NCI-H2227 (cell line): ENCODE measurements at regions not wholly inside any gene's neighbourhood (a gene's known extent, or its start where the extent isn't known, plus 50 kb on each side); places are given as distances from the start of the nearest gene placed in this dataset.

Experiments
- DNase-seq: peaks from one replicate; lab custom pipeline; 2025; ENCODE audit not compliant: unreplicated experiment; lab: John Stamatoyannopoulos, UW

DNA sequence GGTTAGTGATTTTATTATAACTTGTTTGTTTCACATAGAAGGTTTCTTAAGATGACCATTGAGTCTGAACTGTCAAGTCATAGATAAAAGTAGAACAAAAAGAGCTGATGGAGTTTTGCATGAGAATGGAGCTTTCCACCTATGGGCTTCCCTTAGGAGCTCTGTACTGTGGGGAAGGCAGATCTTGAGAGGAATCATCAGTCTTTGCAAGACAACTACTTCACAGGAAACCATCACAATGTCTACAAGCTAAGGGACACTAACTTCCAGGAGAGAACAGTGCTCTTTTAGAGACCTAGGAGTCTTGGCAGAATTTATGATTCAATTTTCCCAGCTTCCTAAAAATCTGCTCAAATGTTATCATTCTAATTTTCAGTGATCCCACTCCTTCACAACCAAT, 78.2 kb downstream of the FBXO5 start:
- DNase-seq = no peak

DNA sequence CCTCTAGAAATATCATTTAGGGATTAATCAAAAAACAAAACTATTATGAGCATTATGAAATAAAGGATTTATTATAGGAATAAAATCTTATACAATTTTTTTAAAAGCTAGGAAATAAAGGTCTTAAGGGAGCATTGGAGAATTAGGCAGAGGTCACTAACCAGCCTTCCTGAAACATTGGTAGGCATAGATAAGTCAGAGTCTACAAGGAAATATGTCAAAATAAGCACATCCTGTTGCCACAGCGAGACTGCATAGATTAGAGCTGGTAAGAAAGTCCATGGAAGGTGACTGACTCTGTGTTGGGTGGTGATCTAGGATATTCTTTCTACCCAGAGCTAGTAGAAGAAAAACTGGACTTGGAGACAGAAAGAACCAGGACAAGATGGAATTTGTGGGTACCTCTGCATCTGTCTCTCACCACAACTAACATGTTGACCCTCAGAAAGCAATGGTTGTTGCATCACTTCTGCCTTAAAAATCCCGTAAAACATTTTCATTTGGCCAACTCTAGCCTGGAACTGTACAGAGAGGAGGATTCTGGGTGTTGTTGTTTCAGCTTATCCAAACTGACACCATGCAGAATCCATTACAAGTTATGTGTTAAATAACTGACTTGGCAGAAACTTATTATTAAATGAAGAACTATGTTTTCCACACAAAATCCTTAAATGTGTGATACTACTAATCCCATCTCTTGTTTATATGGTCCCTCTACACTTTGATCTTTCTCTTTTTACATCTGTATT, 77.1 kb downstream of the FBXO5 start:
- no peak for DNase-seq

DNA sequence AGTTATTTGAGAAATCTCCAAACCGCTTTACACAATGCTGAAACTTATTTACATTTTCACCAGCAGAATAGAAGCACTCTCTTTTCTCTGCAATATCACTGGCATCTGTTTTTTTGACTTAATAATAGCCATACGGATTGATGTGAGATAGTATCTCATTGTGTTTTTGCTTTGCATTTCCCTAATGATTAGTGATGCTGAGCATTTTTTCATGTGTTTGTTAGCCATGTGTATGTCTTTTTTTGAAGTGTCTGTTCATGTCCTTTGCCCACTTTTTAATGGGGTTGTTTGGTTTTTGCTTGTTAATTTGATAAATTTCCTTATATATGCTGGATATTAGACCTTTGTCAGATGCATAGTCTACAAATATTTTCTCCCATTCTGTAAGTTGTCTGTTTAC, 73.6 kb downstream of the FBXO5 start:
- DNase-seq = no peak

DNA sequence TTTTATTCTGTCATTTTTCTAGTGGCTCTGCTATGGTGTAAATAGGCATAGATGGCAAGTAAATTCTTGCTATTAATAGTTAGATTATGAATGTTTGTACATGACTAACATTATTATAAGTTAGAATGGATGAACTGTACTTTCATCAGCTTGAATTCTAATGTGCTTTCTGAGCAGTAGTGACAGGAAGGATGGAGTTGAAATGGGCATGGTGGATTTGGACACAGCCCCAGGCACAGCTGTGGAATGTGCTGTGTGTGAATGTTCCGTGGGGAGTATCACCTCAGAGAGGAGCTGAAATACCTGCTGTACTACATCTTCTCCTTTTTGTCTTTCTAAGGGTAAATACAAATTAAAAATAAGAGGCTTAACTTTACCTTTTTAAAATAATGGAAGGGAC, 66.8 kb downstream of the FBXO5 start:
- DNase-seq = no peak

DNA sequence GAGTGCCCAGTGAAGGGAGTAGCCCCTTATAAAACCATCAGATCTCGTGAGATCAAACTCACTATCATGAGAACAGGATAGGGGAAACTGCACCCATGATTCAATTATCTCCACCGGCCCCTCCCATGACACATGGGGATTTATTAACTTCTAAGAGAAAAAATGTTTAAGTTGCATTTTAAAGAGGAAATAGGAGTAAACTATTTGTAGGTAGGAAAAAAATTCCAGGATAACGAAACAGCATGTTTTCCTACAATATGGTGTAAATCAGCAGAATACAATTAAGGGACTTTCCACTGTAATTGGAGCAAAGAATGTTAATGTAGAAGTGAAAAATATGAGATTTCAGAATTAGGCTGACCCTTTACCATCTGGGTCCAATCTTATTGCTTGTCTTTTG, 63.9 kb downstream of the FBXO5 start:
- no peak for DNase-seq

DNA sequence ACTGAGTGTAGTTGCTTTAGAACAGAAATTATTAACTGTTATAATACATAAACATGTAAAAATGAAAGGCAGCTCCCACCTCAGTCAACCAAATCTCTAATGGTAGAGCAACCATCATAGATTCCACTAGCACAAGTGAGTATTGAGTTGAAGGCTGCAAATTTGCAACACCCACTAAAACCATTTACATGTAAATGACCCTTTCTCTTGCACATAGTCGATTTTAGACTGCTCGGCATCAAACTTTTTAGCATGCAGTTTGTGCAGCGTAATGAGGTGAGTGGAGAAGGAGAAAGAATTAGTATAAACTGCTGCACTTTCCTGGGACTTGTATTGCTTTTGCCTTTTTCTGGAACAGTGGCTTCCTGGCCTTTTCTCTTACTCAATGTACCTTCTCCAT, 62.8 kb downstream of the FBXO5 start:
- no peak for DNase-seq
